HG03060 (cell line): ENCODE measurements at regions not wholly inside any gene's neighbourhood (a gene's known extent, or its start where the extent isn't known, plus 50 kb on each side); places are given as distances from the start of the nearest gene placed in this dataset.
"Not testable (repeated sequence)": the region's sequence is repeated elsewhere in the genome, so short reads cannot be mapped to it uniquely, and the experiment has no call there.

Source experiments
- ATAC-seq: cut with Tn5 transposase; IDR thresholded peaks from one replicate; pipeline ENCODE4 v1.9.1; 2021; ENCODE audit warnings: low read depth, moderate number of reproducible peaks; ENCODE audit not compliant: unreplicated experiment

- ATAC-seq, result no peak
Measured at GRCh38 chr2:125979886-125980285, 676.1 kb upstream of the GYPC start.

- ATAC-seq, result no peak
Measured at GRCh38 chr2:125983364-125983763, 672.6 kb upstream of the GYPC start.

GRCh38 chr2:126029316-126029715 lies 626.6 kb upstream of the GYPC start:
- ATAC-seq, result no peak

- ATAC-seq, result no peak
Measured at GRCh38 chr2:126038861-126039260, 617.1 kb upstream of the GYPC start.

GRCh38 chr2:126041391-126042047 lies 614.4 kb upstream of the GYPC start:
- ATAC-seq, result no peak

- ATAC-seq, result no peak
Measured at GRCh38 chr2:126042089-126042488, 613.9 kb upstream of the GYPC start.

- no peak for ATAC-seq
Measured at GRCh38 chr2:126048719-126049118, 607.2 kb upstream of the GYPC start.

- ATAC-seq, result no peak
Measured at GRCh38 chr2:126049461-126049860, 606.5 kb upstream of the GYPC start.

GRCh38 chr2:126050991-126051736 lies 604.8 kb upstream of the GYPC start:
- no peak for ATAC-seq

GRCh38 chr2:126051737-126052240 lies 604.2 kb upstream of the GYPC start:
- ATAC-seq, result not testable (repeated sequence)

- no peak for ATAC-seq
Measured at GRCh38 chr2:126059379-126059778, 596.6 kb upstream of the GYPC start.

- no peak for ATAC-seq
Measured at GRCh38 chr2:126085011-126085795, 570.8 kb upstream of the GYPC start.

- ATAC-seq, result no peak
Measured at GRCh38 chr2:126100962-126101361, 555.0 kb upstream of the GYPC start.

GRCh38 chr2:126106006-126106405 lies 550.0 kb upstream of the GYPC start:
- no peak for ATAC-seq

GRCh38 chr2:126107883-126108282 lies 548.1 kb upstream of the GYPC start:
- no peak for ATAC-seq

GRCh38 chr2:126115975-126116374 lies 540.0 kb upstream of the GYPC start:
- no peak for ATAC-seq

- no peak for ATAC-seq
Measured at GRCh38 chr2:126117886-126118285, 538.1 kb upstream of the GYPC start.

- no peak for ATAC-seq
Measured at GRCh38 chr2:126145752-126146151, 510.2 kb upstream of the GYPC start.

- ATAC-seq, result no peak
Measured at GRCh38 chr2:126154256-126154785, 501.6 kb upstream of the GYPC start.

GRCh38 chr2:126160950-126161349 lies 495.0 kb upstream of the GYPC start:
- ATAC-seq, result not testable (repeated sequence)

GRCh38 chr2:126172631-126173184 lies 483.2 kb upstream of the GYPC start:
- no peak for ATAC-seq
